ENCODE measurements at regions not wholly inside any gene's neighbourhood (a gene's known extent, or its start where the extent isn't known, plus 50 kb on each side); places are given as distances from the start of the nearest gene placed in this dataset.

DNA sequence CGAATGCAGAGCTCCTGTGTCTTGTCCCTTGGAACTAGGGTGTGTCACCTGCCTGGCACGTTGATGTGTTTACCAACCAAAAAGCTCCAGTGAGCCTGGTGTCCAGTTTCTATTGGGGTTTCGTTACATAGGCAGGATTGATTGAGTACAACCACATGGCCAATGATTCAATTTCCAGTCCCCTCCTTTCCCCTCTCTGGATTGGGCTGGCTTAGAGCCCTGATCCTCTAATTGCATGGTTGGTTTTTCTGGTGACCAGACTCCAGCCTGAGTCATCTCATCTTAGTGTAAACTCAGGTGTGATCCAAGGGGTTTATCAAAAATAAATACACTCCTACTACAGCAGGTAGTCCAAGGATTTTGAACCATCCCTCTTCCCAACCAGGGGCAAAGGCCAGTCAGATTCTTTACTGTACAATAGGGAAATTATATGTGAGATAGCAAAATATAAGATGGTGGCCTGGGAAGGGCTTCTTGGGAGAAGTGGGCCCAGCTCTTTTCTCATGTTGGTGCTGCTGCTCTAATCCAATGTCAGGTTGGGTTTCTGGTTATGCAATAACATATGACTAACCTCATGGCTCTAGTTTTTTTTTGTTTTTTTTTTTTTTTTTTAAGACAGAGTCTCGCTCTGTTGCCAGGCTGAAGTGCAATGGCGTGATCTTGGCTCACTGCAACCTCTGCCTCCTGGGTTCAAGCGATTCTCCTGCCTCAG is 64.7 kb upstream of the MGAT5 start:
- ChIA-PET POLR2A (no interaction called here), RAD21 (ENCODE audit: low non-redundant PET in 1 of 2, low total read pairs in 2 of 2, uncharacterized antibody in 2 of 2, unreplicated experiment in 2 of 2) (no interaction called here), CTCF (interaction anchor here (0.7 to 1.2 kb wide), 2 partner anchors 71 to 156 kb away, joined by 3 to 6 read pairs; no protein-coding TSS in a partner anchor)
- H3K9me2 ChIP-seq (ENCODE audit: insufficient read depth): no peaks in the 10 kb centered on the region
- H3K9ac ChIP-seq (ENCODE audit: low read length): no peak overlapping the region
- H3K4me1 ChIP-seq (ENCODE audit: control insufficient read depth in 1 of 2, insufficient read depth in 2 of 2, low read length in 2 of 2): peaks cover 0 to 8% of the 10 kb centered on the region in 2 experiments; a peak in 1 of 4 replicates
- H3K9me3 ChIP-seq (ENCODE audit: control insufficient read depth in 1 of 2, insufficient read depth in 1 of 2, low read depth in 1 of 2, low read length in 2 of 2): no peaks in the 10 kb centered on the region
- no TSS peak for BruUV-seq (replicated peaks)
- no peak overlapping the region for H3K27ac ChIP-seq (ENCODE audit: low read depth, low read length)
- DNase-seq (ENCODE audit: low read depth, low spot score) (peak; percentile 13), ATAC-seq (no peak)
- no peaks in the 10 kb centered on the region for H3K79me2 ChIP-seq (ENCODE audit: insufficient read depth, low read length)
- H4K20me1 ChIP-seq (ENCODE audit: insufficient read depth): no peaks in the 10 kb centered on the region; the same call in 1 of the 2 replicates
- no peak for TF ChIP-seq POLR2A (IDR thresholded peaks at IDR 0.05; ENCODE audit: borderline replicate concordance, extremely low read depth, insufficient read depth, insufficient read length)
- no peak for TF ChIP-seq EGR1 (IDR thresholded peaks at IDR 0.05; ENCODE audit: low read depth)
- no peak for TF ChIP-seq RAD21 (IDR thresholded peaks at IDR 0.05; ENCODE audit: low read depth)
- no peak for TF ChIP-seq EZH2phosphoT487 (IDR thresholded peaks at IDR 0.05; ENCODE audit: borderline replicate concordance)
- TF ChIP-seq FOSL1 (IDR thresholded peaks at IDR 0.05; ENCODE audit: low read depth): no peak
- no peak for TF ChIP-seq SRF (IDR thresholded peaks at IDR 0.05; ENCODE audit: low read depth)
- TF ChIP-seq POLR2AphosphoS5 (IDR thresholded peaks at IDR 0.05; ENCODE audit: low read depth, low read length): no peak
- TF ChIP-seq, protein P1, sequence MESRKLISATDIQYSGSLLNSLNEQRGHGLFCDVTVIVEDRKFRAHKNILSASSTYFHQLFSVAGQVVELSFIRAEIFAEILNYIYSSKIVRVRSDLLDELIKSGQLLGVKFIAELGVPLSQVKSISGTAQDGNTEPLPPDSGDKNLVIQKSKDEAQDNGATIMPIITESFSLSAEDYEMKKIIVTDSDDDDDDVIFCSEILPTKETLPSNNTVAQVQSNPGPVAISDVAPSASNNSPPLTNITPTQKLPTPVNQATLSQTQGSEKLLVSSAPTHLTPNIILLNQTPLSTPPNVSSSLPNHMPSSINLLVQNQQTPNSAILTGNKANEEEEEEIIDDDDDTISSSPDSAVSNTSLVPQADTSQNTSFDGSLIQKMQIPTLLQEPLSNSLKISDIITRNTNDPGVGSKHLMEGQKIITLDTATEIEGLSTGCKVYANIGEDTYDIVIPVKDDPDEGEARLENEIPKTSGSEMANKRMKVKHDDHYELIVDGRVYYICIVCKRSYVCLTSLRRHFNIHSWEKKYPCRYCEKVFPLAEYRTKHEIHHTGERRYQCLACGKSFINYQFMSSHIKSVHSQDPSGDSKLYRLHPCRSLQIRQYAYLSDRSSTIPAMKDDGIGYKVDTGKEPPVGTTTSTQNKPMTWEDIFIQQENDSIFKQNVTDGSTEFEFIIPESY (IDR thresholded peaks at IDR 0.05; ENCODE audit: extremely low read depth, insufficient replicate concordance, low read length): no peak
- TF ChIP-seq SP1 (IDR thresholded peaks at IDR 0.05; ENCODE audit: low read depth): no peak
- no peak for TF ChIP-seq JUND (IDR thresholded peaks at IDR 0.05)
- TF ChIP-seq TCF7L2 (IDR thresholded peaks at IDR 0.05; ENCODE audit: borderline replicate concordance, extremely low read depth, insufficient read depth, insufficient read length): no peak
- no peak for TF ChIP-seq EZH2 (IDR thresholded peaks at IDR 0.05)
- no peak for TF ChIP-seq CTCF (IDR thresholded peaks at IDR 0.05 in 2 of 3, conservative IDR thresholded peaks at IDR 0.05 in 1 of 3; ENCODE audit: borderline replicate concordance in 1 of 3, insufficient read depth in 1 of 3, low read depth in 2 of 3, low read length in 2 of 3)
- no peak for TF ChIP-seq ZFX (IDR thresholded peaks at IDR 0.05)
- TF ChIP-seq, protein P2, sequence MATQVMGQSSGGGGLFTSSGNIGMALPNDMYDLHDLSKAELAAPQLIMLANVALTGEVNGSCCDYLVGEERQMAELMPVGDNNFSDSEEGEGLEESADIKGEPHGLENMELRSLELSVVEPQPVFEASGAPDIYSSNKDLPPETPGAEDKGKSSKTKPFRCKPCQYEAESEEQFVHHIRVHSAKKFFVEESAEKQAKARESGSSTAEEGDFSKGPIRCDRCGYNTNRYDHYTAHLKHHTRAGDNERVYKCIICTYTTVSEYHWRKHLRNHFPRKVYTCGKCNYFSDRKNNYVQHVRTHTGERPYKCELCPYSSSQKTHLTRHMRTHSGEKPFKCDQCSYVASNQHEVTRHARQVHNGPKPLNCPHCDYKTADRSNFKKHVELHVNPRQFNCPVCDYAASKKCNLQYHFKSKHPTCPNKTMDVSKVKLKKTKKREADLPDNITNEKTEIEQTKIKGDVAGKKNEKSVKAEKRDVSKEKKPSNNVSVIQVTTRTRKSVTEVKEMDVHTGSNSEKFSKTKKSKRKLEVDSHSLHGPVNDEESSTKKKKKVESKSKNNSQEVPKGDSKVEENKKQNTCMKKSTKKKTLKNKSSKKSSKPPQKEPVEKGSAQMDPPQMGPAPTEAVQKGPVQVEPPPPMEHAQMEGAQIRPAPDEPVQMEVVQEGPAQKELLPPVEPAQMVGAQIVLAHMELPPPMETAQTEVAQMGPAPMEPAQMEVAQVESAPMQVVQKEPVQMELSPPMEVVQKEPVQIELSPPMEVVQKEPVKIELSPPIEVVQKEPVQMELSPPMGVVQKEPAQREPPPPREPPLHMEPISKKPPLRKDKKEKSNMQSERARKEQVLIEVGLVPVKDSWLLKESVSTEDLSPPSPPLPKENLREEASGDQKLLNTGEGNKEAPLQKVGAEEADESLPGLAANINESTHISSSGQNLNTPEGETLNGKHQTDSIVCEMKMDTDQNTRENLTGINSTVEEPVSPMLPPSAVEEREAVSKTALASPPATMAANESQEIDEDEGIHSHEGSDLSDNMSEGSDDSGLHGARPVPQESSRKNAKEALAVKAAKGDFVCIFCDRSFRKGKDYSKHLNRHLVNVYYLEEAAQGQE (IDR thresholded peaks at IDR 0.05; ENCODE audit: low read depth): no peak
- no peak overlapping the region for H3K4me2 ChIP-seq (ENCODE audit: low read length)
- H2AFZ ChIP-seq (ENCODE audit: low read depth, low read length, poor library complexity, severe bottlenecking): no peak overlapping the region
- intact Hi-C loops (cut with micrococcal nuclease): no loop called here
- no peaks in the 10 kb centered on the region for H3K27me3 ChIP-seq (ENCODE audit: insufficient read depth, low read length)
- H3K36me3 ChIP-seq (ENCODE audit: control insufficient read depth in 1 of 2, insufficient read depth in 2 of 2, low read length in 2 of 2): no peaks in the 10 kb centered on the region
- no peak overlapping the region for H3K4me3 ChIP-seq (replicated peaks in 1 of 2; ENCODE audit: low read depth in 1 of 2, low read length in 2 of 2)
